HUES6 (cell line): ENCODE measurements at regions not wholly inside any gene's neighbourhood (a gene's known extent, or its start where the extent isn't known, plus 50 kb on each side); places are given as distances from the start of the nearest gene placed in this dataset.
"Not testable (repeated sequence)": the region's sequence is repeated elsewhere in the genome, so short reads cannot be mapped to it uniquely, and the experiment has no call there.

Experiments used
- H3K27ac ChIP-seq: 2 replicates; pipeline ENCODE4 v1.7.0; 2013; ENCODE audit warnings: low read depth, mild to moderate bottlenecking, low read length, inconsistent platforms
- H3K27me3 ChIP-seq: 2 replicates; pipeline ENCODE4 v1.6.1; 2013; ENCODE audit warnings: low read length; ENCODE audit not compliant: control insufficient read depth, insufficient read depth
- H3K36me3 ChIP-seq: 2 replicates; pipeline ENCODE4 v1.6.1; 2013; ENCODE audit warnings: low read length; ENCODE audit not compliant: control insufficient read depth, insufficient read depth
- H3K4me1 ChIP-seq: 2 replicates; pipeline ENCODE4 v1.6.1; 2013; ENCODE audit warnings: low read length; ENCODE audit not compliant: control insufficient read depth, insufficient read depth
- H3K4me3 ChIP-seq: 2 replicates; pipeline ENCODE4 v1.5.1; 2013; ENCODE audit warnings: low read depth, low read length
- H3K9ac ChIP-seq: one replicate; pipeline ENCODE4 v1.6.1; 2013; ENCODE audit warnings: mild to moderate bottlenecking, low read length
- H3K9me3 ChIP-seq: 2 replicates; pipeline ENCODE4 v1.6.1; 2013; ENCODE audit warnings: low read depth, low read length; ENCODE audit not compliant: control insufficient read depth, insufficient read depth

- not testable (repeated sequence) for H3K27me3 ChIP-seq, H3K4me1 ChIP-seq, H3K9ac ChIP-seq, H3K36me3 ChIP-seq, H3K4me3 ChIP-seq, H3K27ac ChIP-seq, H3K9me3 ChIP-seq
Observed at GRCh38 chr10:109214891-109215290, 708.4 kb downstream of the XPNPEP1 start.

- H3K4me3 ChIP-seq: no peak overlapping the region
- no peak overlapping the region for H3K27ac ChIP-seq
- H3K9me3 ChIP-seq: 0 out of 2 replicates have a peak, but pooled peaks cover 2% of the 10 kb centered on the region
- no peaks in the 10 kb centered on the region for H3K4me1 ChIP-seq
- H3K27me3 ChIP-seq: no peaks in the 10 kb centered on the region
- no peak overlapping the region for H3K9ac ChIP-seq
- no peaks in the 10 kb centered on the region for H3K36me3 ChIP-seq
Observed at GRCh38 chr10:109207361-109207760, 716.0 kb downstream of the XPNPEP1 start.

- no peak overlapping the region for H3K4me3 ChIP-seq
- H3K4me1 ChIP-seq: no peaks in the 10 kb centered on the region
- no peaks in the 10 kb centered on the region for H3K27me3 ChIP-seq
- H3K36me3 ChIP-seq: no peaks in the 10 kb centered on the region
- H3K27ac ChIP-seq: no peak overlapping the region
- 0 out of 2 replicates have a peak, but pooled peaks cover 2% of the 10 kb centered on the region for H3K9me3 ChIP-seq
- H3K9ac ChIP-seq: no peak overlapping the region
Observed at GRCh38 chr10:109205929-109206585, 717.3 kb downstream of the XPNPEP1 start.

- Histone ChIP-seq H3K9me3 (no peaks in the 10 kb centered on the region), H3K27ac (no peak overlapping the region), H3K4me1 (no peaks in the 10 kb centered on the region), H3K4me3 (no peak overlapping the region), H3K9ac (no peak overlapping the region), H3K27me3 (no peaks in the 10 kb centered on the region), H3K36me3 (no peaks in the 10 kb centered on the region)
Observed at GRCh38 chr10:109203646-109204353, 719.5 kb downstream of the XPNPEP1 start.

GRCh38 chr10:109202111-109202510, 721.2 kb downstream of the XPNPEP1 start:
- H3K36me3 ChIP-seq: no peaks in the 10 kb centered on the region
- no peak overlapping the region for H3K9ac ChIP-seq
- H3K27me3 ChIP-seq: no peaks in the 10 kb centered on the region
- no peaks in the 10 kb centered on the region for H3K9me3 ChIP-seq
- H3K4me1 ChIP-seq: no peaks in the 10 kb centered on the region
- no peak overlapping the region for H3K27ac ChIP-seq
- no peak overlapping the region for H3K4me3 ChIP-seq

GRCh38 chr10:109200646-109201045, 722.7 kb downstream of the XPNPEP1 start:
- no peaks in the 10 kb centered on the region for H3K9me3 ChIP-seq
- H3K4me1 ChIP-seq: no peaks in the 10 kb centered on the region
- H3K4me3 ChIP-seq: no peak overlapping the region
- H3K27me3 ChIP-seq: no peaks in the 10 kb centered on the region
- H3K36me3 ChIP-seq: no peaks in the 10 kb centered on the region
- no peak overlapping the region for H3K9ac ChIP-seq
- no peak overlapping the region for H3K27ac ChIP-seq

- Histone ChIP-seq H3K4me1 (no peaks in the 10 kb centered on the region), H3K9ac (no peak overlapping the region), H3K27ac (no peak overlapping the region), H3K4me3 (no peak overlapping the region), H3K36me3 (no peaks in the 10 kb centered on the region), H3K9me3 (peaks cover 4% of the 10 kb centered on the region), H3K27me3 (no peaks in the 10 kb centered on the region)
Observed at GRCh38 chr10:109191823-109192222, 731.5 kb downstream of the XPNPEP1 start.

GRCh38 chr10:109191341-109191740, 732.0 kb downstream of the XPNPEP1 start:
- H3K9me3 ChIP-seq: peaks cover 8% of the 10 kb centered on the region
- no peaks in the 10 kb centered on the region for H3K27me3 ChIP-seq
- no peak overlapping the region for H3K9ac ChIP-seq
- H3K27ac ChIP-seq: no peak overlapping the region
- no peaks in the 10 kb centered on the region for H3K36me3 ChIP-seq
- no peak overlapping the region for H3K4me3 ChIP-seq
- no peaks in the 10 kb centered on the region for H3K4me1 ChIP-seq

GRCh38 chr10:109187677-109188076, 735.6 kb downstream of the XPNPEP1 start:
- H3K9me3 ChIP-seq: peaks cover 8% of the 10 kb centered on the region
- H3K4me1 ChIP-seq: no peaks in the 10 kb centered on the region
- no peak overlapping the region for H3K4me3 ChIP-seq
- no peak overlapping the region for H3K9ac ChIP-seq
- H3K27me3 ChIP-seq: no peaks in the 10 kb centered on the region
- H3K36me3 ChIP-seq: no peaks in the 10 kb centered on the region
- no peak overlapping the region for H3K27ac ChIP-seq

- Histone ChIP-seq H3K9me3 (peaks cover 8% of the 10 kb centered on the region), H3K9ac (no peak overlapping the region), H3K27ac (no peak overlapping the region), H3K4me1 (no peaks in the 10 kb centered on the region), H3K4me3 (no peak overlapping the region), H3K36me3 (no peaks in the 10 kb centered on the region), H3K27me3 (no peaks in the 10 kb centered on the region)
Observed at GRCh38 chr10:109183366-109183765, 739.9 kb downstream of the XPNPEP1 start.

GRCh38 chr10:109178591-109178990, 744.7 kb downstream of the XPNPEP1 start:
- no peaks in the 10 kb centered on the region for H3K4me1 ChIP-seq
- H3K36me3 ChIP-seq: no peaks in the 10 kb centered on the region
- H3K4me3 ChIP-seq: no peak overlapping the region
- no peak overlapping the region for H3K9ac ChIP-seq
- no peak overlapping the region for H3K27ac ChIP-seq
- peaks cover 10% of the 10 kb centered on the region for H3K9me3 ChIP-seq
- H3K27me3 ChIP-seq: no peaks in the 10 kb centered on the region
